ENCODE measurements at regions not wholly inside any gene's neighbourhood (a gene's known extent, or its start where the extent isn't known, plus 50 kb on each side); places are given as distances from the start of the nearest gene placed in this dataset.

- no peak for TF ChIP-seq CTCF (IDR thresholded peaks at IDR 0.05; ENCODE audit: low read length, missing control alignments)
- no peak overlapping the region for H3K4me3 ChIP-seq (replicated peaks; ENCODE audit: low read depth, low read length)
- no peak for DNase-seq (ENCODE audit: low read depth)
Observed at GRCh38 chr3:10680796-10681195, 135.2 kb upstream of the SLC6A11 start.

- no peak overlapping the region for H3K4me3 ChIP-seq (replicated peaks; ENCODE audit: low read depth, low read length)
- no peak for DNase-seq (ENCODE audit: low read depth)
- TF ChIP-seq CTCF (IDR thresholded peaks at IDR 0.05; ENCODE audit: low read length, missing control alignments), result no peak
Observed at GRCh38 chr3:10682692-10683091, 133.3 kb upstream of the SLC6A11 start.

GRCh38 chr3:10683106-10683505 is 132.9 kb upstream of the SLC6A11 start:
- no peak for DNase-seq (ENCODE audit: low read depth)
- no peak overlapping the region for H3K4me3 ChIP-seq (replicated peaks; ENCODE audit: low read depth, low read length)
- no peak for TF ChIP-seq CTCF (IDR thresholded peaks at IDR 0.05; ENCODE audit: low read length, missing control alignments)

- TF ChIP-seq CTCF (IDR thresholded peaks at IDR 0.05; ENCODE audit: low read length, missing control alignments), result no peak
- no peak overlapping the region for H3K4me3 ChIP-seq (replicated peaks; ENCODE audit: low read depth, low read length)
- no peak for DNase-seq (ENCODE audit: low read depth)
Observed at GRCh38 chr3:10688126-10688525, 127.9 kb upstream of the SLC6A11 start.

- TF ChIP-seq CTCF (IDR thresholded peaks at IDR 0.05; ENCODE audit: low read length, missing control alignments), result no peak
- no peak for DNase-seq (ENCODE audit: low read depth)
- no peak overlapping the region for H3K4me3 ChIP-seq (replicated peaks; ENCODE audit: low read depth, low read length)
Observed at GRCh38 chr3:10688548-10689172, 127.4 kb upstream of the SLC6A11 start.

GRCh38 chr3:10692039-10692622 is 123.9 kb upstream of the SLC6A11 start:
- DNase-seq (ENCODE audit: low read depth), result no peak
- H3K4me3 ChIP-seq (replicated peaks; ENCODE audit: low read depth, low read length), result no peak overlapping the region
- TF ChIP-seq CTCF (IDR thresholded peaks at IDR 0.05; ENCODE audit: low read length, missing control alignments), result no peak

- no peak for DNase-seq (ENCODE audit: low read depth)
- H3K4me3 ChIP-seq (replicated peaks; ENCODE audit: low read depth, low read length), result no peak overlapping the region
- TF ChIP-seq CTCF (IDR thresholded peaks at IDR 0.05; ENCODE audit: low read length, missing control alignments), result no peak
Observed at GRCh38 chr3:10693457-10693856, 122.6 kb upstream of the SLC6A11 start.

Measured in fibroblast of pulmonary artery (primary cell).